ENCODE measurements at regions not wholly inside any gene's neighbourhood (a gene's known extent, or its start where the extent isn't known, plus 50 kb on each side); places are given as distances from the start of the nearest gene placed in this dataset.

DNA sequence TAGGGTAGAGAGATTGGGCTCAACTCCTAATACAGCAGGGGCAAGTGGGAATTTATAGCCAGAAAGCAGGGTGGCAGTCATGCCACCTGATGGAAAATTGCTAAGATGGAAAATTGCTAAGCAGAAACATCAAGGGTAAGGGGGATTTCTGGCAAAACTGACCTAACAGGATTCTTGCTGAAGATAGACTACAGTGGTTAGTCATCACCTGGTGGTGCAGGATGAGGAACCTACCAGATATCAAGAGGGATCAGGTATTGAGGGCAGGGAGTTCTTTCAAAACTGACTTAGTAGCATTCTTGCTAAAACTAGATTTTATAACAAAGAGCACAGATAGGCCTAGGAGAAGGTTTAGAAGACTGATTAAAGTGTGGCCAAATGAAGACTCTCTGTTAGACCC, 292.9 kb downstream of the PLPP3 start:
- ATAC-seq (ENCODE audit: low FRiP score) (no peak), DNase-seq (no peak)
- Histone ChIP-seq H3K27me3 (ENCODE audit: control insufficient read depth in 1 of 2, insufficient read depth in 2 of 2, low read length in 1 of 2) (no peaks in the 10 kb centered on the region), H3K4me1 (ENCODE audit: control insufficient read depth in 1 of 2, insufficient read depth in 2 of 2, low read length in 2 of 2) (no peaks in the 10 kb centered on the region), H3K9me3 (ENCODE audit: control insufficient read depth, low read length) (no peaks in the 10 kb centered on the region), H3K27ac (ENCODE audit: low read depth in 1 of 2, low read length in 2 of 2) (no peak overlapping the region), H3K4me3 (ENCODE audit: low read length in 2 of 2) (no peak overlapping the region), H3K36me3 (ENCODE audit: control insufficient read depth in 1 of 2, insufficient read depth in 2 of 2, low read length in 1 of 2) (no peaks in the 10 kb centered on the region)
- intact Hi-C loops (cut with DNase I) = no loop called here

GRCh38 chr1:56285554-56286402, 293.6 kb downstream of the PLPP3 start:
- no peaks in the 10 kb centered on the region for H3K9me3 ChIP-seq (ENCODE audit: control insufficient read depth, low read length)
- no peak for DNase-seq
- intact Hi-C loops (cut with DNase I) = no loop called here
- H3K36me3 ChIP-seq (ENCODE audit: control insufficient read depth in 1 of 2, insufficient read depth in 2 of 2, low read length in 1 of 2) = no peaks in the 10 kb centered on the region
- no peaks in the 10 kb centered on the region for H3K27me3 ChIP-seq (ENCODE audit: control insufficient read depth in 1 of 2, insufficient read depth in 2 of 2, low read length in 1 of 2)
- H3K4me1 ChIP-seq (ENCODE audit: control insufficient read depth in 1 of 2, insufficient read depth in 2 of 2, low read length in 2 of 2) = no peaks in the 10 kb centered on the region
- no peak overlapping the region for H3K4me3 ChIP-seq (ENCODE audit: low read length in 2 of 2)
- no peak overlapping the region for H3K27ac ChIP-seq (ENCODE audit: low read depth in 1 of 2, low read length in 2 of 2)
- WGBS, 2 donors = 72 to 79% methylated on average over 4 of the region's 4 CpGs
- no peak for ATAC-seq (ENCODE audit: low FRiP score)

- Histone ChIP-seq H3K4me1 (ENCODE audit: control insufficient read depth in 1 of 2, insufficient read depth in 2 of 2, low read length in 2 of 2) (no peaks in the 10 kb centered on the region), H3K9me3 (ENCODE audit: control insufficient read depth, low read length) (no peaks in the 10 kb centered on the region), H3K36me3 (ENCODE audit: control insufficient read depth in 1 of 2, insufficient read depth in 2 of 2, low read length in 1 of 2) (no peaks in the 10 kb centered on the region), H3K27ac (ENCODE audit: low read depth in 1 of 2, low read length in 2 of 2) (no peak overlapping the region), H3K27me3 (ENCODE audit: control insufficient read depth in 1 of 2, insufficient read depth in 2 of 2, low read length in 1 of 2) (no peaks in the 10 kb centered on the region), H3K4me3 (ENCODE audit: low read length in 2 of 2) (no peak overlapping the region)
- WGBS, 2 donors = 45 to 56% methylated on average over 3 of the region's 3 CpGs
- intact Hi-C loops (cut with DNase I) = no loop called here
- DNase-seq (no peak), ATAC-seq (ENCODE audit: low FRiP score) (no peak)
Measured at GRCh38 chr1:56284928-56285327, 294.4 kb downstream of the PLPP3 start.

DNA sequence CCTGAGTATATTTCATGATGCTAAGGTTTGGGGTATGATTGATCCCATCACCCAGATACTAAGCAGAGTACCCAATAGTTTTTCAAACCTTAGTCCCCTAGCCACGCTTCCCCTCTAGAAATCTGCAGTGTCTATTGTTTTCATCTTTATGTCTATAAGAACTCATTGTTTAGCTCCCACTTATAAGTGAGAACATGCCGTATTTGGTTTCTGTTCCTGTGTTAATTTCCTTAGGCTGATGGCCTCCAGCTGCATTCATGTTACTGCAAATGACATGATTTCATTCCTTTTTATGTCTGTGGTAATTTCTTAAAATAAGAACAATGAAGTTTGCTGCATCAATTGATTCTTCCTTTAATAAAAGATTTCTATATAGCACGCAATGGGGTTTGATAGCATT, 301.3 kb downstream of the PLPP3 start:
- DNase-seq = no peak
- Histone ChIP-seq H3K27me3 (ENCODE audit: control insufficient read depth in 1 of 2, insufficient read depth in 2 of 2, low read length in 1 of 2) (no peaks in the 10 kb centered on the region), H3K9me3 (ENCODE audit: control insufficient read depth, low read length) (no peaks in the 10 kb centered on the region), H3K4me1 (ENCODE audit: control insufficient read depth in 1 of 2, insufficient read depth in 2 of 2, low read length in 2 of 2) (no peaks in the 10 kb centered on the region), H3K4me3 (ENCODE audit: low read length in 2 of 2) (no peak overlapping the region), H3K27ac (ENCODE audit: low read depth in 1 of 2, low read length in 2 of 2) (no peak overlapping the region), H3K36me3 (ENCODE audit: control insufficient read depth in 1 of 2, insufficient read depth in 2 of 2, low read length in 1 of 2) (no peaks in the 10 kb centered on the region)
- no peak for ATAC-seq (ENCODE audit: low FRiP score)
- WGBS, 2 donors = 97% methylated on average over 3 of the region's 3 CpGs
- intact Hi-C loops (cut with DNase I) = no loop called here

- no peak overlapping the region for H3K4me3 ChIP-seq (ENCODE audit: low read length in 2 of 2)
- H3K36me3 ChIP-seq (ENCODE audit: control insufficient read depth in 1 of 2, insufficient read depth in 2 of 2, low read length in 1 of 2) = no peaks in the 10 kb centered on the region
- ATAC-seq (ENCODE audit: low FRiP score) = no peak
- no peak for DNase-seq
- no peak overlapping the region for H3K27ac ChIP-seq (ENCODE audit: low read depth in 1 of 2, low read length in 2 of 2)
- H3K27me3 ChIP-seq (ENCODE audit: control insufficient read depth in 1 of 2, insufficient read depth in 2 of 2, low read length in 1 of 2) = no peaks in the 10 kb centered on the region
- no peaks in the 10 kb centered on the region for H3K4me1 ChIP-seq (ENCODE audit: control insufficient read depth in 1 of 2, insufficient read depth in 2 of 2, low read length in 2 of 2)
- WGBS, 2 donors = 93% methylated on average over 7 of the region's 7 CpGs
- H3K9me3 ChIP-seq (ENCODE audit: control insufficient read depth, low read length) = no peaks in the 10 kb centered on the region
- intact Hi-C loops (cut with DNase I) = no loop called here
Measured at GRCh38 chr1:56268519-56269140, 310.7 kb downstream of the PLPP3 start.

DNA sequence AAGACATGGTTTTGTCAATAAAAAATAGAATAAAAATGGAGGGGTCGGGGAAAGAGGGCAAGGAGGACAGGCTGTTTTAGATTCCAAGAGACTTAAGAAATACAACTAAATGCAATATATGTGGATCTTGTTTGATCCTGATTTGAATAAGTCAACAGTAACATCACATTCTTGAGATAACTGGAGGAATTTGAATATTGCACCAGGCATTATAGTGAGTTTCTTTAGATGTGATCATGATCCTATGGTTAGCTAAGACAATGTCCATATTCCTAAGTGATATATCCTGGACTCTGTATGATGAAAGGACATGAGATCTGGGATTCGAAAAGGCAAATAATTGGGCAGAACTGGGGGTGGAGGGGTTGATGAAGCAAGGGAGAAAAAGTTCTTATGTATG, 311.8 kb downstream of the PLPP3 start:
- DNase-seq = no peak
- Histone ChIP-seq H3K9me3 (ENCODE audit: control insufficient read depth, low read length) (no peaks in the 10 kb centered on the region), H3K36me3 (ENCODE audit: control insufficient read depth in 1 of 2, insufficient read depth in 2 of 2, low read length in 1 of 2) (no peaks in the 10 kb centered on the region), H3K27me3 (ENCODE audit: control insufficient read depth in 1 of 2, insufficient read depth in 2 of 2, low read length in 1 of 2) (no peaks in the 10 kb centered on the region), H3K4me3 (ENCODE audit: low read length in 2 of 2) (no peak overlapping the region), H3K4me1 (ENCODE audit: control insufficient read depth in 1 of 2, insufficient read depth in 2 of 2, low read length in 2 of 2) (no peaks in the 10 kb centered on the region), H3K27ac (ENCODE audit: low read depth in 1 of 2, low read length in 2 of 2) (no peak overlapping the region)
- 96% methylated on average over 2 of the region's 2 CpGs for WGBS, 2 donors
- no peak for ATAC-seq (ENCODE audit: low FRiP score)
- intact Hi-C loops (cut with DNase I) = no loop called here

GRCh38 chr1:56266359-56266758, 313.0 kb downstream of the PLPP3 start:
- H3K27me3 ChIP-seq (ENCODE audit: control insufficient read depth in 1 of 2, insufficient read depth in 2 of 2, low read length in 1 of 2) = no peaks in the 10 kb centered on the region
- H3K4me1 ChIP-seq (ENCODE audit: control insufficient read depth in 1 of 2, insufficient read depth in 2 of 2, low read length in 2 of 2) = no peaks in the 10 kb centered on the region
- no peak overlapping the region for H3K27ac ChIP-seq (ENCODE audit: low read depth in 1 of 2, low read length in 2 of 2)
- DNase-seq (no peak), ATAC-seq (ENCODE audit: low FRiP score) (no peak)
- no peaks in the 10 kb centered on the region for H3K36me3 ChIP-seq (ENCODE audit: control insufficient read depth in 1 of 2, insufficient read depth in 2 of 2, low read length in 1 of 2)
- 8 to 10% methylated on average over 3 of the region's 3 CpGs for WGBS, 2 donors
- H3K9me3 ChIP-seq (ENCODE audit: control insufficient read depth, low read length) = no peaks in the 10 kb centered on the region
- intact Hi-C loops (cut with DNase I) = no loop called here
- H3K4me3 ChIP-seq (ENCODE audit: low read length in 2 of 2) = no peak overlapping the region

GRCh38 chr1:56265216-56265615, 314.1 kb downstream of the PLPP3 start:
- H3K4me3 ChIP-seq (ENCODE audit: low read length in 2 of 2) = no peak overlapping the region
- DNase-seq (no peak), ATAC-seq (ENCODE audit: low FRiP score) (no peak)
- no peak overlapping the region for H3K27ac ChIP-seq (ENCODE audit: low read depth in 1 of 2, low read length in 2 of 2)
- H3K4me1 ChIP-seq (ENCODE audit: control insufficient read depth in 1 of 2, insufficient read depth in 2 of 2, low read length in 2 of 2) = no peaks in the 10 kb centered on the region
- no peaks in the 10 kb centered on the region for H3K27me3 ChIP-seq (ENCODE audit: control insufficient read depth in 1 of 2, insufficient read depth in 2 of 2, low read length in 1 of 2)
- H3K36me3 ChIP-seq (ENCODE audit: control insufficient read depth in 1 of 2, insufficient read depth in 2 of 2, low read length in 1 of 2) = no peaks in the 10 kb centered on the region
- intact Hi-C loops (cut with DNase I) = no loop called here
- H3K9me3 ChIP-seq (ENCODE audit: control insufficient read depth, low read length) = no peaks in the 10 kb centered on the region

- H3K4me1 ChIP-seq (ENCODE audit: control insufficient read depth in 1 of 2, insufficient read depth in 2 of 2, low read length in 2 of 2) = no peaks in the 10 kb centered on the region
- no peaks in the 10 kb centered on the region for H3K27me3 ChIP-seq (ENCODE audit: control insufficient read depth in 1 of 2, insufficient read depth in 2 of 2, low read length in 1 of 2)
- no peak for ATAC-seq (ENCODE audit: low FRiP score)
- 95% methylated on average over 3 of the region's 3 CpGs for WGBS, 2 donors
- H3K9me3 ChIP-seq (ENCODE audit: control insufficient read depth, low read length) = no peaks in the 10 kb centered on the region
- H3K4me3 ChIP-seq (ENCODE audit: low read length in 2 of 2) = no peak overlapping the region
- no peak overlapping the region for H3K27ac ChIP-seq (ENCODE audit: low read depth in 1 of 2, low read length in 2 of 2)
- no peaks in the 10 kb centered on the region for H3K36me3 ChIP-seq (ENCODE audit: control insufficient read depth in 1 of 2, insufficient read depth in 2 of 2, low read length in 1 of 2)
- DNase-seq = no peak
- intact Hi-C loops (cut with DNase I) = no loop called here
Measured at GRCh38 chr1:56263908-56264307, 315.5 kb downstream of the PLPP3 start.

Measured in aorta (tissue), 5 donors.